Suprapubic skin (tissue), 4 donors: ENCODE measurements at regions not wholly inside any gene's neighbourhood (a gene's known extent, or its start where the extent isn't known, plus 50 kb on each side); places are given as distances from the start of the nearest gene placed in this dataset.

Experiments
- DNase-seq, 2 donors: peaks; one replicate each; pipeline ENCODE4 v3.0.0-alpha.2; 2019; ENCODE audit warnings: low spot score in 2 of 2
- H3K27ac ChIP-seq: fragments of 200-600 bp; sonication (generic); one replicate; pipeline ENCODE4 v1.5.1; 2019
- H3K27me3 ChIP-seq: fragments of 200-600 bp; sonication (generic); one replicate; pipeline ENCODE4 v1.5.1; 2019
- H3K36me3 ChIP-seq: fragments of 200-600 bp; sonication (generic); one replicate; pipeline ENCODE4 v1.5.1; 2019
- H3K4me1 ChIP-seq: fragments of 200-600 bp; sonication (generic); one replicate; pipeline ENCODE4 v1.5.1; 2019
- H3K4me3 ChIP-seq: fragments of 200-600 bp; sonication (generic); one replicate; pipeline ENCODE4 v1.5.1; 2019; ENCODE audit warnings: mild to moderate bottlenecking
- H3K9me3 ChIP-seq: fragments of 200-600 bp; sonication (generic); one replicate; pipeline ENCODE4 v1.5.1; 2019
- EP300 ChIP-seq: sonication (generic); formaldehyde crosslinking; IDR thresholded peaks from one replicate; pipeline ENCODE4 v1.6.1; 2017; ENCODE audit warnings: antibody characterized with exemption
- POLR2A ChIP-seq, 2 donors: fragments of 450-650 bp; IDR thresholded peaks; one replicate each; pipeline ENCODE4 v1.6.1; 2017; ENCODE audit warnings: antibody characterized with exemption in 2 of 2, mild to moderate bottlenecking in 2 of 2, moderate library complexity in 2 of 2
- POLR2AphosphoS5 ChIP-seq, 3 donors: sonication (generic); formaldehyde crosslinking; IDR thresholded peaks; one replicate each; pipeline ENCODE4 v1.6.1; 2017; ENCODE audit warnings: antibody characterized with exemption in 3 of 3
- WGBS: methylation state at CpG from one replicate; pipeline ENCODE4 v1.1.5; 2018; 5-methylcytosine and 5-hydroxymethylcytosine counted together
- TF ChIP-seq, protein P1 (sequence below), 2 donors: fragments of 200-600 bp in 1 of 2; fragments of 450-650 bp in 1 of 2; sonication (generic) in 1 of 2; IDR thresholded peaks; one replicate each; pipeline ENCODE4 v1.5.1; 2016 to 2019; ENCODE audit warnings: antibody characterized with exemption in 2 of 2, mild to moderate bottlenecking in 1 of 2, moderate library complexity in 1 of 2

DNA sequence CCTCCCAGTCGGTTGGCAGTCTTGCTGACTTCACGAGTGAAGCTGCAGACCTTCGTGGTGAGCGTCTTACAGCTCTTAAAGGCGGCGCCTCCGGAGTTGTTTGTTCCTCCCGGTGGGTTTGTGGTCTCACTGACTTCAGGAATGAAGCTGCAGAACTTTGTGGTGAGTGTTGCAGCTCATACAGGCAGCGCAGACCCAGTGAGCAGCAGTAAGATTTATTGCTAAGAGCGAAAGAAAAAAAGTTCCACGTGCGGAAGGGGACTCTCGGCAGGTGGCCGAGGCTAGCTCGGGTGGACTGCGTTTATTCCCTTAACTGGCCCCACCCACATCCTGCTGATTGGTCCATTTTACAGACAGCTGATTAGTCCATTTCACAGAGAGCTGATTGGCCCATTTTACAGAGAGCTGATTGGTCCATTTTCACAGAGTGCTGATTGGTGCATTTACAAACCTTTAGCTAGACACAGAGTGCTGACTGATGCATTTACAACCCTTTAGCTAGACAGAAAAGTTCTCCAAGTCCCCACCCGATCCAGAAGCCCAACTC lies 240.3 kb downstream of the LRATD1 start:
- H3K27ac ChIP-seq: no peak overlapping the region
- 79% methylated on average over 16 of the region's 17 CpGs for WGBS
- no peak overlapping the region for H3K4me3 ChIP-seq
- no peaks in the 10 kb centered on the region for H3K4me1 ChIP-seq
- H3K9me3 ChIP-seq: peaks cover 3% of the 10 kb centered on the region
- TF ChIP-seq, protein P1, sequence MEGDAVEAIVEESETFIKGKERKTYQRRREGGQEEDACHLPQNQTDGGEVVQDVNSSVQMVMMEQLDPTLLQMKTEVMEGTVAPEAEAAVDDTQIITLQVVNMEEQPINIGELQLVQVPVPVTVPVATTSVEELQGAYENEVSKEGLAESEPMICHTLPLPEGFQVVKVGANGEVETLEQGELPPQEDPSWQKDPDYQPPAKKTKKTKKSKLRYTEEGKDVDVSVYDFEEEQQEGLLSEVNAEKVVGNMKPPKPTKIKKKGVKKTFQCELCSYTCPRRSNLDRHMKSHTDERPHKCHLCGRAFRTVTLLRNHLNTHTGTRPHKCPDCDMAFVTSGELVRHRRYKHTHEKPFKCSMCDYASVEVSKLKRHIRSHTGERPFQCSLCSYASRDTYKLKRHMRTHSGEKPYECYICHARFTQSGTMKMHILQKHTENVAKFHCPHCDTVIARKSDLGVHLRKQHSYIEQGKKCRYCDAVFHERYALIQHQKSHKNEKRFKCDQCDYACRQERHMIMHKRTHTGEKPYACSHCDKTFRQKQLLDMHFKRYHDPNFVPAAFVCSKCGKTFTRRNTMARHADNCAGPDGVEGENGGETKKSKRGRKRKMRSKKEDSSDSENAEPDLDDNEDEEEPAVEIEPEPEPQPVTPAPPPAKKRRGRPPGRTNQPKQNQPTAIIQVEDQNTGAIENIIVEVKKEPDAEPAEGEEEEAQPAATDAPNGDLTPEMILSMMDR (IDR thresholded peaks at IDR 0.05): no peak
- no peak for TF ChIP-seq EP300
- TF ChIP-seq POLR2AphosphoS5 (IDR thresholded peaks at IDR 0.05): no peak
- TF ChIP-seq POLR2A (IDR thresholded peaks at IDR 0.05): no peak
- H3K27me3 ChIP-seq: no peaks in the 10 kb centered on the region
- DNase-seq: no peak
- H3K36me3 ChIP-seq: no peaks in the 10 kb centered on the region

DNA sequence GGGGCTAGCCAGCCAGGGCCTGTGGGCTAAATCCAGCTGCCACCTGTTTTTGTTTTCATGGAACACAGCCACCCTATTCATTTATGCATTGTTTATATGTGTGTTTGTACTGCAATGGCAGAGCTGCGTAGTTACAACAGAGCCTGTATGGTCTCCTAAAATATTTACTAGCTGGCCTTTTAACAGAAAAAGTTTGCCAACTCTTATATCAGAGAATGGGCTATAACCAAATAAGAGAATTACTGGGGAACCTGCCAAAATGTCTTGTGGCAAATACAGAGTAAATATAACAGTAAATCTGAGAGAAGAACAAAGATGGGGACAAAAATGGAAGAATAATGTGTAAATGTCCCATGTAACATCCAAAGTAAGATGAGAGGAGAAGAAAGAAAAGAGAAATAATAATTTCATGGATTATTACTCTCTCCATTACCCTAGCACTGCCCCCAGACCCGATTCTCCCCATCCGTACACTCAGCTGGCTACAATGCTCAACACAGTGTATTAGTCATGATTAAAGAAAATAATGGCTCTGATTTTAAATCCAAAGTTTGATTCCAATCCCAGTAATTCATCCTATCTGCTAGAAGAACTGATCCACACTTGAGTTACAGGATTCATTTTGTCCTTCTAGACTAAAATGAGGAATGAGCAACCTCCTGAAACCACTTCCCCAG lies 249.3 kb downstream of the LRATD1 start:
- Histone ChIP-seq H3K4me3 (no peak overlapping the region), H3K36me3 (no peaks in the 10 kb centered on the region), H3K27ac (no peak overlapping the region), H3K9me3 (no peaks in the 10 kb centered on the region), H3K27me3 (no peaks in the 10 kb centered on the region), H3K4me1 (no peaks in the 10 kb centered on the region)
- 64% methylated on average over 3 of the region's 3 CpGs for WGBS
- TF ChIP-seq POLR2A (IDR thresholded peaks at IDR 0.05): no peak
- no peak for TF ChIP-seq POLR2AphosphoS5 (IDR thresholded peaks at IDR 0.05)
- TF ChIP-seq EP300: no peak
- TF ChIP-seq, protein P1 (IDR thresholded peaks at IDR 0.05): no peak
- DNase-seq: no peak

DNA sequence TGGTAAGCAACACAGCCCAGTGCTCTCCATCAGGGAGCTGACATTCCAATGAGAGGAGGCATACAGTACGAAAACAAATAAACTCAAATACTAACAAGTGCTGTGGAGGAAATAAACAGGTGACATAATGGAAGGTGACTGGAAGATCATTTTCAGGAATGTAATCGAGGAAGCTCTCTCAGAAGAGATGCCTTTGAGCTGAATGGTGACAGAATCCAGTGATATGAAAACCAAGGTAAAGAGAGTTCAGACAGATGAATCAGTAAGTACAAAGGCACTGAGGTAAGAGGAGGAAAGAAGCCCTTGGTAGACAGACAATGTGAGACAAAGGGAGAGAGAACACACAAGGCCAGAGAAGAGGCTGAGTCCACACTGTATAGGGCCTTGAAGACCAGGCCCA lies 252.1 kb downstream of the LRATD1 start:
- no peaks in the 10 kb centered on the region for H3K27me3 ChIP-seq

DNA sequence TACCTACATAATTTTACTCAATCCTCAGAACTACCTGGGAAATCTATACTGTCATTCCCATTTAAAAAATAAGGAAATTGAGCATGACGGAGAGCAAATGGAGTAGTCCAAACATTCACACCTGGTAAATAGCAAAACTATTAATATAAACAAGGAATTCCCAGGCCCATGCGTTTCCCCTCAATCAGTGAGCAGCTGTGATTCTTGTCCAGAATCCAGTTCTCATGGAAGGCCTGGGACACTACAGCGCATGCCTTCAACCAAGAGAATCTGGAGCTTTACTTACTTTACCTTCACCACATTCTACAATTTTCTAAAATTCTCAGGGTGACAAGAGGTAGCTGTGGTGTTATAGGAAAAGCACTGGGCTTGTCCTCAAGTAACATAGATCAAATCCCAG lies 259.0 kb downstream of the LRATD1 start:
- DNase-seq: no peak
- Histone ChIP-seq H3K27me3 (no peaks in the 10 kb centered on the region), H3K27ac (no peak overlapping the region), H3K9me3 (no peaks in the 10 kb centered on the region), H3K4me1 (no peaks in the 10 kb centered on the region), H3K4me3 (no peak overlapping the region), H3K36me3 (no peaks in the 10 kb centered on the region)
- TF ChIP-seq POLR2A (IDR thresholded peaks at IDR 0.05) (no peak), POLR2AphosphoS5 (IDR thresholded peaks at IDR 0.05) (no peak), EP300 (no peak)
- TF ChIP-seq, protein P1 (IDR thresholded peaks at IDR 0.05): no peak
- 91% methylated on average over 3 of the region's 3 CpGs for WGBS

More for the DNA sequence above, 252.1 kb downstream of the LRATD1 start:
- WGBS: 82% methylated on average over 2 of the region's 2 CpGs
- Histone ChIP-seq H3K4me3 (no peak overlapping the region), H3K4me1 (no peaks in the 10 kb centered on the region), H3K9me3 (no peaks in the 10 kb centered on the region), H3K36me3 (no peaks in the 10 kb centered on the region), H3K27ac (no peak overlapping the region)
- no peak for DNase-seq
- TF ChIP-seq POLR2A (IDR thresholded peaks at IDR 0.05): no peak
- no peak for TF ChIP-seq EP300
- TF ChIP-seq, protein P1 (IDR thresholded peaks at IDR 0.05): no peak
- no peak for TF ChIP-seq POLR2AphosphoS5 (IDR thresholded peaks at IDR 0.05)

DNA sequence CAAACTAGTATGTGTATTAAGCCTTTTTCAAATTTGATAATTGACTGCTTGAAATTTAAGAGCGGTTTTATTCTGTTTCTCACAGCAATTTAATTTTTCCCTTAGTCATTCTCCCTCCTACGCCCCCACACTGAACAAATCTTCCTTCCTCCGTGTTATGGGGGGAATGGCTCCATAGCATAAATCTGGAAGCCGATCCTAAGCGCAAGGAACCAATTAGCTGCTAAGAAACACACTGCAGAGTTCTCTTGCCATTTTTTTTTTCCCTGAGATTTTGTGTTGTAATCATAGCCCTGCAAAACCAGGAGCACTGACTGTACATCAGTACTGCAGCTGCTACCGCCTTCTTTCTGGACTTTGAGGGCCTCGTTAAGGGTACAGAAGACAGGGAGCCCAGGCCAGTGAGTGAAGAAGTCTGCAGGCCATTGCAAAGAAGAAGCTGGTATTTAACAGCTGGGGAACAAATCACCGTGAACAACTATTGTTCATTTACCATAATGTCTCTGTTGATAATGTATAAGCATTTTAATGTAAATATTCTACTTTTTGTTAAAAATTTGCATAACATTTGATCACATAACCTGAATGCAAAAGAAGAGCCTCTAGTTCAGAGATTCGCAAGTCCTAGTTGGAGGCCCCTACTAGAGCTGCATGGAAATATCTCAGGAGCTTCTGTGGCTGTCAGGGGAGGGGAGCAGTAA lies 264.0 kb downstream of the LRATD1 start:
- Histone ChIP-seq H3K9me3 (no peaks in the 10 kb centered on the region), H3K4me1 (no peaks in the 10 kb centered on the region), H3K36me3 (no peaks in the 10 kb centered on the region), H3K27me3 (no peaks in the 10 kb centered on the region), H3K27ac (no peak overlapping the region), H3K4me3 (no peak overlapping the region)
- DNase-seq: no peak
- TF ChIP-seq POLR2A (IDR thresholded peaks at IDR 0.05) (no peak), POLR2AphosphoS5 (IDR thresholded peaks at IDR 0.05) (no peak), EP300 (no peak)
- TF ChIP-seq, protein P1 (IDR thresholded peaks at IDR 0.05): no peak
- 73% methylated on average over 9 of the region's 9 CpGs for WGBS
